Stimulated activated CD4-positive, alpha-beta T cell treated with anti-CD3 and anti-CD28 coated beads, Interleukin-2, amount 100 ng/mL, for 48 hours (primary cell): ENCODE measurements at regions not wholly inside any gene's neighbourhood (a gene's known extent, or its start where the extent isn't known, plus 50 kb on each side); places are given as distances from the start of the nearest gene placed in this dataset.

Experiments used
- DNase-seq, 2 donors: peaks; one replicate each; pipeline ENCODE4 v3.0.0-alpha.2; 2020

DNA sequence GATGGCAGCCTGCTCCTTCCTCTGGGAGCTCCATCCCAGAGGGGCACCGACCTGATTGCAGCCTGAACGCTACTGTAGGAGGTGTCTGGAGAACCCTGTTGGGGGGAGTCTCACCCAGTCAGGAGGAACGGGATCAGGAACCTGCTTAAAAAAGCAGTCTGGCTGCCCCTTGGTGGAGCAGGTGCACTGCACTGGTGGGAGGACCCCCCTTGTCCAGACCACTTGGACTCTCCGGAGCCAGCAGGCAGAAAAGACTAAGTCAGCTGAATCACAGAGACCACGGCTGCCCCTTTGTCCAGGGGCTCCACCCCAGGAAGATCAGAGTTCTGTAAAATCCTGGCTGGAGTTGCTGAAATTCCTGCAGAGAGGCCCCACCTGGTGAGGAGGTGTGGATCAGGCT is 67.3 kb upstream of the MAGEB18 start:
- DNase-seq, result no peak

DNA sequence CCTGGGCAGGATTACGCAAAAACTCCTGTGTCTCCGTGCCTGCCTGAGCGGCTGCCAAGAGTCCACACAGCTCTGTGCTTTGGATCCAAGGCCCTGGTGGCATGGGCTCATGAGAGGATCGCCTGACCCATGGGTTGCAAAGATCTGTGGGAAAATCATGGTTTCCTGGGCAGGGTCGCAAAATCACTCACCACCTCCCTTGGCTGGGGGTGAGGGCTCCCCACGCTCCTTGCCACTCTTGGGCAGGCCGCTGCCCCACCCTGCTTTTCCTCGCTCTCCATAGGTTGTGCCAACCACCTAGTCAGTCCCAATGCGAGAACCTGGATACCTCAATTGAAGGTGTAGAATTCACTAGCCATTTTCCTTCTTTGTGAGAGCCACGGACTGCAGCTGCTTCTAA is 66.5 kb upstream of the MAGEB18 start:
- DNase-seq, result no peak

GRCh38 chrX:26083093-26083492 is 55.0 kb upstream of the MAGEB18 start:
- no peak for DNase-seq
